ENCODE measurements at regions not wholly inside any gene's neighbourhood (a gene's known extent, or its start where the extent isn't known, plus 50 kb on each side); places are given as distances from the start of the nearest gene placed in this dataset.

DNA sequence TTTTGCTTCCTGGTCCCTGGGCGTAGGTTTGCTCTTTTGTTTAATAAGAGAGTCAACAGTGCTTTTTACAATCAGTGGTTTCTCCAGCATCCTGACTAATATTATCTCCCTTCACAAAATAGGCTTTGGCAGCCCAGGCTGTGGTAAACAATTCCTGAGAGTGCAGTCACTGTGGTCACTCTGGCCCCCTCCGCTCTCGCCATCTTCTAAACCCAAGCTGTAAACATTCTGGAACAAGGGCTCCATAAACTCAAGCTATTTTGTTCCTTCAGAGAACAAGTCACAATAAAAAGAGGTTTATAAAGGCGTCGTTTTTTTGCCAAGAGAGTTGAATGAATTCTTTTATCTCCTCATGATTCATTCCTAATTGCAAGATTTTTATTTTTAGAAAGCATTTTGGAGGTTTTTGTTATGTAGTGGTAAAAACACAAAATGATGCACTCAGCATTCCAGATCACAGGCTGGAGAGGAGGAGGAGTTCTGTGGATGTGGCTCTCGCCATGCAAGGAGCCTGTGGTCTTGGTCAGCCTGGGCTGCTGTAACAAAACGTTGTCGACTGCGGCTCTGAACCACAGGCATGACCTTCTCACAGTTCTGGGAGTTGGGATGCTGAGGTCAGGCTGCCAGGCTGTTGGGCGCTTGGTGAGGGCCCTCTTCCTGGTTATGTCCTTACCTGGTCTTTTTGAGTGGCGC, 486.4 kb upstream of the FAT1 start:
- no peak overlapping the region for H3K4me3 ChIP-seq (ENCODE audit: low read depth, low read length)
- TF ChIP-seq, protein P1, sequence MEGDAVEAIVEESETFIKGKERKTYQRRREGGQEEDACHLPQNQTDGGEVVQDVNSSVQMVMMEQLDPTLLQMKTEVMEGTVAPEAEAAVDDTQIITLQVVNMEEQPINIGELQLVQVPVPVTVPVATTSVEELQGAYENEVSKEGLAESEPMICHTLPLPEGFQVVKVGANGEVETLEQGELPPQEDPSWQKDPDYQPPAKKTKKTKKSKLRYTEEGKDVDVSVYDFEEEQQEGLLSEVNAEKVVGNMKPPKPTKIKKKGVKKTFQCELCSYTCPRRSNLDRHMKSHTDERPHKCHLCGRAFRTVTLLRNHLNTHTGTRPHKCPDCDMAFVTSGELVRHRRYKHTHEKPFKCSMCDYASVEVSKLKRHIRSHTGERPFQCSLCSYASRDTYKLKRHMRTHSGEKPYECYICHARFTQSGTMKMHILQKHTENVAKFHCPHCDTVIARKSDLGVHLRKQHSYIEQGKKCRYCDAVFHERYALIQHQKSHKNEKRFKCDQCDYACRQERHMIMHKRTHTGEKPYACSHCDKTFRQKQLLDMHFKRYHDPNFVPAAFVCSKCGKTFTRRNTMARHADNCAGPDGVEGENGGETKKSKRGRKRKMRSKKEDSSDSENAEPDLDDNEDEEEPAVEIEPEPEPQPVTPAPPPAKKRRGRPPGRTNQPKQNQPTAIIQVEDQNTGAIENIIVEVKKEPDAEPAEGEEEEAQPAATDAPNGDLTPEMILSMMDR (IDR thresholded peaks at IDR 0.05; ENCODE audit: insufficient read depth, low read length) = no peak
- no peak for DNase-seq (ENCODE audit: low read depth)

DNA sequence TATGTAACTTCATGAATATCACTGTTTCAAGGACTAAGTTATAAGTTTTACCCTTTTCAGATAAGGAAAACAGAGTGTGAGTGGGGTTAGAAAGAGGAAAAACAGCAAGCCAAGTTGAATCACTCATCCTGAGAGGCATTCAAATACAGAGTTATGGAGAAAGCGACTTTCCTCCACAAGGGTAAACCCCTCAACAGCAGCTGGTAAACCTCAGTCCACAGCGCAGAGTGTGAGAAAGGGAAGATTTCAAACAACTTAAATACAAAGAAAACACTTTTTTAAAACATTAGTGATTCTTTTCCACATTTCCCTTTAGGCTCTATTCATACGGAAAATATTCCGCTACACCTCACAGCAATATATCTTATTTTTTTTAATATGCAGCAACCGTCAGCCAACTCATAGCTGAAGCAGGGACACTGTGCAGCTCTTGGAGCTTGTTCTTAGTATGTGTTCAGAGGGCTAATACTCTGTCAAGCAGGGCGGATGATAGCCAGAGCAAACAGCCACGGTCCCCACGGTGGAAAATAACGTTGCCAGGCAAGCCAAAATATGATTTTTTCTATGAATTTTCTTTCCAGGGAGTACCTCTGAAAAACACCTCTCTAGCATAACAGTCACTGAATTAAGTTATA, 488.9 kb upstream of the FAT1 start:
- DNase-seq (ENCODE audit: low read depth) = no peak

DNA sequence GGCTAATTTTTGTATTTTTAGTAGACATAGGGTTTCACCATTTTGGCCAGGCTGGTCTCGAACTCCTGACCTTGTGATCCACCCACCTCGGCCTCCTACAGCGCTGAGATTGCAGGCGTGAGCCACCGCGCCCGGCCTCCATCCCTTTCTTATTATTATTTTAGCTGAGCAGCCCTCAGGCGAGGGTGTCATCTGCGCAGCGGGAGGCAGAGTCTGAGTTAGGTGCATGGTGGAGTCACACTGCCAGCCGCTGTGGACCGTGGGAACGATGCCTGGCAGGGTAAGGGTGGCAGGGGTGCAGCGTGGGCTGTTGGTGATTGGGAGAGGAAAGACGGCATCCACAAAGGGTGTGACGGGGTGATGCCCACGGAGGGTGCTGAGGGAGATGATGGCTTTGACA, 491.8 kb upstream of the FAT1 start:
- DNase-seq (ENCODE audit: low read depth) = no peak
- TF ChIP-seq, protein P1 (IDR thresholded peaks at IDR 0.05; ENCODE audit: insufficient read depth, low read length) = no peak
- H3K4me3 ChIP-seq (ENCODE audit: low read depth, low read length) = no peak overlapping the region

More for the DNA sequence above, 488.9 kb upstream of the FAT1 start:
- no peak overlapping the region for H3K4me3 ChIP-seq (ENCODE audit: low read depth, low read length)
- TF ChIP-seq, protein P1 (IDR thresholded peaks at IDR 0.05; ENCODE audit: insufficient read depth, low read length) = no peak

DNA sequence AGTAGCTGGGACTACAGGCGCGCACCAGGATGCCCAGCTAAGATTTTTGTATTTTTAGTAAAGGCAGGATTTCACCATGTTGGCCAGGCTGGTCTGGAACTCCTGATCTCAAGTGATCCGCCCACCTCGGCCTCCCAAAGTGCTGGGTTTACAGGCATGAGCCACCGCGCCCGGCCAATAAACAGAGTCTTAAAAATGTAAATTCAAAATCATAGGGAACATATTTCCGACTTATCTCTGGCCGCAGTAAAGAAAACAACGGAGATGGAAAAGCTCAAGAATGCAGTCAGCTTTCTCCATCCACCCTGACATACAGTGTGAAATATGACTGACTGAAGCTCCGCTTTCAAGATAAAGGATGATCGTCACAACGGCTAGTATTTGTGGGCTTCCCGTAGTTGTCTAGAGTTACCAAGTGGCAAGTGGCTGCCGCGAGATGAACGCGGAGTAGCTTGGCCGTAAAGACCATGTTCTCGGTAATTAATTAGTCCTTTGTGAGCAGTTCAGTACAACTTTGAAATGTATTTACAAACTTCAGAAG, 495.1 kb upstream of the FAT1 start:
- TF ChIP-seq, protein P1 (IDR thresholded peaks at IDR 0.05; ENCODE audit: insufficient read depth, low read length) = no peak
- no peak overlapping the region for H3K4me3 ChIP-seq (ENCODE audit: low read depth, low read length)
- DNase-seq (ENCODE audit: low read depth) = no peak

DNA sequence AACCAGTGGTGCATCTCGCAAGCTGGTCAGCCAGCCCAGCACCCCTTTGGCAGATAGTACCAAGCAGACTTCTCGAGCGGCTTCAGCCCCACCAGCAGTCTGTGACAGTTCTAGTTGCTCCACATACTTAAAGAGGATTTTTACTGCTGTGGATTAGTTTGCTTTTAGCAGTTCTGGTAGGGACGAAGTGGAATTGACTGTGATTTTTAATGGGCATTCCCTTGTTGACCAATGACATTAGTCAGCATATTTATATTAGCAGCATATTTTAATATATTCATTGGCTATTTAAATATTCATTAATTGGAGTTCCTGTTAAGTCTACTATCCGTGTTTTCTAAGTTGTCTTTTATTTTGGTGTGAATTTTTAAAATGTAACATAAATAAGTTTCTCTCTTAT, 500.9 kb upstream of the FAT1 start:
- H3K4me3 ChIP-seq (ENCODE audit: low read depth, low read length) = no peak overlapping the region
- TF ChIP-seq, protein P1 (IDR thresholded peaks at IDR 0.05; ENCODE audit: insufficient read depth, low read length) = no peak
- DNase-seq (ENCODE audit: low read depth) = no peak

DNA sequence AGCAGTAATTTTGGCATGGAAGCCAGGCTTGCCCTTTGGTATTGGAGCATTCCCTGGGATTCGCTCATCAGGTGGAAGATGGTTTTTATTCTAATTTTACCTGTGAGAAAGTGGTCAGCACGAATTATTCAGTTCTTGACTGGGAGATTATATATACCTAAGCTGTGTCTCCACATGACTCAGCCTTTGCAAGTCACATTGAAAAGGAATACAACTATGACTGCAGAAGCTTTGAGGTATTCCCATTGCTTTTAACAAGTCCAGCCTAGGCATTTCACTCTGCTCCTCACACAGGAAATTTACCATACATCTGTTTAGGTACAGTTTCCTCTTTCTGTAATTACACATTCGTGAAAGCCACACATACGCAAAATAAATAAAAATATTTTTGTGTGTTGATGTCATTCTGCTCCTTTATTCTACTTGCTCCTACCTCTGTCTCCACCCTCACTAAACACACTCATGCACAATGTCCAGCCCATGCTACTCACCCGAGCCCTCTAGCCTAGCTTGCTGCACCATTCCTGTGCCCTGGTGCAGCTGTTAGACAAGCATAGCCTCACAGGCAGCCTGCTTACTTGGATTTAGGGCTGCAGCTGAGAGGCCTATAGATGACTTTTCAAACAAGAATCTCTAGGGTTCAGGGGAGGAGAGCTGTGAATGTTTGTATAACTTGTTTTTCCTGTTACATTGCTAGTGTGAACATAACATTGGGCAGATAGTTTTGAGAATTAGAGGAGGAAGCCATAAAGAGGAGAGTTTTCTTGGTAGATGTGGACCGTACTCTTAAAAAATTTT, 504.4 kb upstream of the FAT1 start:
- no peak for DNase-seq (ENCODE audit: low read depth)
- no peak overlapping the region for H3K4me3 ChIP-seq (ENCODE audit: low read depth, low read length)
- TF ChIP-seq, protein P1 (IDR thresholded peaks at IDR 0.05; ENCODE audit: insufficient read depth, low read length) = no peak
